ENCODE measurements at regions not wholly inside any gene's neighbourhood (a gene's known extent, or its start where the extent isn't known, plus 50 kb on each side); places are given as distances from the start of the nearest gene placed in this dataset.

DNA sequence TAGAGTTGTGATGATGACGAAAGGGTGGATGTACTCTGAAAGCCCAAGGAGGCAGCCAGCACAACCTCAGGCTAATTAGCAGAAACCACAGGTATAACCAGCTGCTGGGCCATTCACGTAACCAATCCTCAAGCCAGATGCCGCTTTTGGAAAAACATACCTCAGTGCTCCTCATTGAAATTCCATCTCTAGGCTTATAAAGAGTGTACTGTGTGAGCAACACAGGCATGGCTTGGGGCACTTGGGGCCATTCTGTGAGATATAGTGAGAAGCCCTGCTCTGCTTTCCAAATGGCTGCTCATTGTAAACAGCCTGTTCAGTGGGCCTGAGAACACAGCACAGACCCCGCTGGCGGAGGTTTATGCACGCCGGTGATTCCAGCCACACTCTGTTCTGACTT, 182.1 kb upstream of the HHIP start:
- TF ChIP-seq, protein P1, sequence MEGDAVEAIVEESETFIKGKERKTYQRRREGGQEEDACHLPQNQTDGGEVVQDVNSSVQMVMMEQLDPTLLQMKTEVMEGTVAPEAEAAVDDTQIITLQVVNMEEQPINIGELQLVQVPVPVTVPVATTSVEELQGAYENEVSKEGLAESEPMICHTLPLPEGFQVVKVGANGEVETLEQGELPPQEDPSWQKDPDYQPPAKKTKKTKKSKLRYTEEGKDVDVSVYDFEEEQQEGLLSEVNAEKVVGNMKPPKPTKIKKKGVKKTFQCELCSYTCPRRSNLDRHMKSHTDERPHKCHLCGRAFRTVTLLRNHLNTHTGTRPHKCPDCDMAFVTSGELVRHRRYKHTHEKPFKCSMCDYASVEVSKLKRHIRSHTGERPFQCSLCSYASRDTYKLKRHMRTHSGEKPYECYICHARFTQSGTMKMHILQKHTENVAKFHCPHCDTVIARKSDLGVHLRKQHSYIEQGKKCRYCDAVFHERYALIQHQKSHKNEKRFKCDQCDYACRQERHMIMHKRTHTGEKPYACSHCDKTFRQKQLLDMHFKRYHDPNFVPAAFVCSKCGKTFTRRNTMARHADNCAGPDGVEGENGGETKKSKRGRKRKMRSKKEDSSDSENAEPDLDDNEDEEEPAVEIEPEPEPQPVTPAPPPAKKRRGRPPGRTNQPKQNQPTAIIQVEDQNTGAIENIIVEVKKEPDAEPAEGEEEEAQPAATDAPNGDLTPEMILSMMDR (IDR thresholded peaks at IDR 0.05): no peak
- TF ChIP-seq POLR2A (IDR thresholded peaks at IDR 0.05) (no peak), EP300 (IDR thresholded peaks at IDR 0.05) (no peak), POLR2AphosphoS5 (IDR thresholded peaks at IDR 0.05) (no peak)

All from upper lobe of left lung (tissue), 4 donors.